ENCODE measurements at regions not wholly inside any gene's neighbourhood (a gene's known extent, or its start where the extent isn't known, plus 50 kb on each side); places are given as distances from the start of the nearest gene placed in this dataset.

DNA sequence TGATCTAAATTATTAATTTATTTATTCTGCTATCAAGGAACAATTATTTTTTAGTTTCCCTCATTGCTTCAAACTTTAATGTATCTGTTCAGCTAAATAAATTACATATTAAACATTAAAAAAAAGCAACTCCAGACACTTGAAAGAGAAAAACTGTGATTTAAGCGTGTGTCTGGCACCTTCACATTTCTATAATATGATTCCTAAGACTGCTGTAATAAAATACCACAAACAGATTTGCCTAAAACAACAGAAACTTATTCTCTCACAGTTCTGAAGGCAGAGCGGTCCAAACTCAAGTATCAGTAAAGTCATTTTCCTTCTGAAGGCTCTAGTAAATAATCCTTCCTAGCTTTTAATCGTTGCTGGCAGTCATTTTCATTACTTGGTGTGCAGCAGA is 580.4 kb upstream of the KCND2 start:
- no peaks in the 10 kb centered on the region for H3K27me3 ChIP-seq
- H3K27ac ChIP-seq = no peak overlapping the region
- no peaks in the 10 kb centered on the region for H3K36me3 ChIP-seq
- intact Hi-C loops (cut with DNase I; ENCODE audit: low total_unique reads) = no loop called here
- peaks cover 0 to 7% of the 10 kb centered on the region in 2 donors for H3K9me3 ChIP-seq
- TF ChIP-seq POLR2A (IDR thresholded peaks at IDR 0.05) (no peak), POLR2AphosphoS5 (IDR thresholded peaks at IDR 0.05) (no peak)
- TF ChIP-seq, protein P1, sequence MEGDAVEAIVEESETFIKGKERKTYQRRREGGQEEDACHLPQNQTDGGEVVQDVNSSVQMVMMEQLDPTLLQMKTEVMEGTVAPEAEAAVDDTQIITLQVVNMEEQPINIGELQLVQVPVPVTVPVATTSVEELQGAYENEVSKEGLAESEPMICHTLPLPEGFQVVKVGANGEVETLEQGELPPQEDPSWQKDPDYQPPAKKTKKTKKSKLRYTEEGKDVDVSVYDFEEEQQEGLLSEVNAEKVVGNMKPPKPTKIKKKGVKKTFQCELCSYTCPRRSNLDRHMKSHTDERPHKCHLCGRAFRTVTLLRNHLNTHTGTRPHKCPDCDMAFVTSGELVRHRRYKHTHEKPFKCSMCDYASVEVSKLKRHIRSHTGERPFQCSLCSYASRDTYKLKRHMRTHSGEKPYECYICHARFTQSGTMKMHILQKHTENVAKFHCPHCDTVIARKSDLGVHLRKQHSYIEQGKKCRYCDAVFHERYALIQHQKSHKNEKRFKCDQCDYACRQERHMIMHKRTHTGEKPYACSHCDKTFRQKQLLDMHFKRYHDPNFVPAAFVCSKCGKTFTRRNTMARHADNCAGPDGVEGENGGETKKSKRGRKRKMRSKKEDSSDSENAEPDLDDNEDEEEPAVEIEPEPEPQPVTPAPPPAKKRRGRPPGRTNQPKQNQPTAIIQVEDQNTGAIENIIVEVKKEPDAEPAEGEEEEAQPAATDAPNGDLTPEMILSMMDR (IDR thresholded peaks at IDR 0.05) = no peak
- no peaks in the 10 kb centered on the region for H3K4me1 ChIP-seq
- DNase-seq (ENCODE audit: low spot score in 2 of 2) = no peak
- H3K4me3 ChIP-seq = no peak overlapping the region

DNA sequence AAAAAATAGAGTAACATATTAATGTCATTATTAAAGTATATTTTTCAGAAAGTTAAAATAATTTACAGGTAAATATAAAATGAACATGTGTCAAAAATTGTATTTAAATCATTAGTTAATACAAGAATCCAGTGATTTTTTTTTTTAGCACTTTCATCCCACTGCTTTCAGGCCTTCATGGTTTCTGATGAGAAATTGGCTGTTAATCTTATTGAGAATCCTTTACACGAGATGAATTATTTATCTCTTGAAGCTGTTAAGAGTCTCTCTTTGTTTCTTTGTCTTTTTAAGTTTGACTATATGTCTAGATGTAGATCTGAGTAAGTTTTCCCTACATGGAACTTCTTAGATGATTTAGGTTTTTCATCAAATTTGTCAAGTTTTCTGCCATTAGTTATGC is 578.5 kb upstream of the KCND2 start:
- no peak for DNase-seq (ENCODE audit: low spot score in 2 of 2)
- TF ChIP-seq, protein P1 (IDR thresholded peaks at IDR 0.05) = no peak
- TF ChIP-seq POLR2AphosphoS5 (IDR thresholded peaks at IDR 0.05) = no peak
- no peak for TF ChIP-seq POLR2A (IDR thresholded peaks at IDR 0.05)
- Histone ChIP-seq H3K4me1 (no peaks in the 10 kb centered on the region), H3K27me3 (no peaks in the 10 kb centered on the region), H3K27ac (no peak overlapping the region), H3K9me3 (peaks cover 0 to 7% of the 10 kb centered on the region in 2 donors), H3K4me3 (no peak overlapping the region), H3K36me3 (no peaks in the 10 kb centered on the region)
- intact Hi-C loops (cut with DNase I; ENCODE audit: low total_unique reads) = no loop called here

DNA sequence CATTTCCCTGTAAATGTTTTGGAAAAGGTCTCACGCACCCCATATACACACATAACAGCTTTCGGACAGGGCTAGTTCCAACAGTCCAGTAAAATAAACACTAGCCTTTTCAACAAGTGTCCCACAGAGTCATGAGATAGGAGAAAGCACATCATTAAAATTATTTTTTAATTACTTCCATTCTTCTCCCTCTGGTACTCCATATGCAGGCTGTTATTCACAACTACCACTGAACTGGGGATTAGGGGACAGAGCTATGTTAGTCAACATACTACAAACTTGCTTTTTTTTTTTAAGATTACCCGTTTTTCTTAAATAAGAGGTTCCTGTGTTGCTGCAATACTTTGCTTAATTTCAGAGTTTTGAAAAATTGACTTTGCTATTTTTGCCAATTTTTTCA is 576.6 kb upstream of the KCND2 start:
- DNase-seq (ENCODE audit: low spot score in 2 of 2) = no peak
- intact Hi-C loops (cut with DNase I; ENCODE audit: low total_unique reads) = no loop called here
- Histone ChIP-seq H3K27ac (no peak overlapping the region), H3K36me3 (no peaks in the 10 kb centered on the region), H3K4me1 (no peaks in the 10 kb centered on the region), H3K9me3 (peaks cover 0 to 7% of the 10 kb centered on the region in 2 donors), H3K4me3 (no peak overlapping the region), H3K27me3 (no peaks in the 10 kb centered on the region)
- TF ChIP-seq POLR2A (IDR thresholded peaks at IDR 0.05) = no peak
- TF ChIP-seq POLR2AphosphoS5 (IDR thresholded peaks at IDR 0.05) = no peak
- TF ChIP-seq, protein P1 (IDR thresholded peaks at IDR 0.05) = no peak

DNA sequence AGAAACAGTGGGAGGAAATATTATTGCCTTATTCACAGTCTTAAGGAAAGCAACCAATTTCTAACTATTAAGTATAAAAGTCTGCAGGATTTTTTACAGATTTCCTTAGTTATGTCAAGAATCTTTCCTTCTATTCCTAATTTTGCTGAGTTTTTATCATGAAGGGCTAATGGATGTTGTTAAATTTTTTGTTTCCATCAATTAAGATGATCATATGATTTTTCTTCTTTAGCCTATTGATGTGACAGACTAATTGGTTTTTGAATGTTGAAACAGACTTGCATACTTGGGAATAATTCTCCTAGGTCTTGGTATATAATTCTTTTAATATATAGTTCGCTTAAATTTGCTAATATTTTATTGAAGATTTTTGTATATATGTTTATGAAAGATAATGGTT is 569.1 kb upstream of the KCND2 start:
- no peak for TF ChIP-seq POLR2AphosphoS5 (IDR thresholded peaks at IDR 0.05)
- TF ChIP-seq POLR2A (IDR thresholded peaks at IDR 0.05) = no peak
- no peak for DNase-seq (ENCODE audit: low spot score in 2 of 2)
- H3K27me3 ChIP-seq = no peaks in the 10 kb centered on the region
- peaks cover 5% of the 10 kb centered on the region for H3K36me3 ChIP-seq
- intact Hi-C loops (cut with DNase I; ENCODE audit: low total_unique reads) = no loop called here
- peaks cover 0 to 7% of the 10 kb centered on the region in 2 donors for H3K9me3 ChIP-seq
- no peaks in the 10 kb centered on the region for H3K4me1 ChIP-seq
- no peak overlapping the region for H3K27ac ChIP-seq
- H3K4me3 ChIP-seq = no peak overlapping the region

DNA sequence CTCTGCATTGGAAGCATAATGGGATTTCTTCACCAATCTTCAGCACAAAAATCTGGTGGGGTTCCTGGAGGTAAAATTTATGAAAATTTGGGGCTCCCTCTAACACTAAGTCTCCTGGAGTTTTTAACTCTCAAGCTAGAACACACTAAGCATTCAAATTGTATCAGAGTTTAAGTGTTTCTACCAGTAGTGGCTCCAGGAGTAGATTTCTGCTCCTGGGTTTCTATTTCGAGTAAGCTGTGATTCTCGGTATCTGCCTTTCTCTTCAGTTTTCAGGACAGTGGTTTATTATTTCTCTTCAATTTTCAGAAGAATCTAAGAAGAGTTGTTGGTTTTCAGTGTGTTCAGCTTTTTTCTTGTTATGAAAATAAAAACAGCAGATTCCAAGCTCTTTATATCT is 566.4 kb upstream of the KCND2 start:
- no peak for TF ChIP-seq POLR2A (IDR thresholded peaks at IDR 0.05)
- TF ChIP-seq, protein P1 (IDR thresholded peaks at IDR 0.05) = no peak
- no peak for TF ChIP-seq POLR2AphosphoS5 (IDR thresholded peaks at IDR 0.05)
- no peak overlapping the region for H3K27ac ChIP-seq
- intact Hi-C loops (cut with DNase I; ENCODE audit: low total_unique reads) = no loop called here

DNA sequence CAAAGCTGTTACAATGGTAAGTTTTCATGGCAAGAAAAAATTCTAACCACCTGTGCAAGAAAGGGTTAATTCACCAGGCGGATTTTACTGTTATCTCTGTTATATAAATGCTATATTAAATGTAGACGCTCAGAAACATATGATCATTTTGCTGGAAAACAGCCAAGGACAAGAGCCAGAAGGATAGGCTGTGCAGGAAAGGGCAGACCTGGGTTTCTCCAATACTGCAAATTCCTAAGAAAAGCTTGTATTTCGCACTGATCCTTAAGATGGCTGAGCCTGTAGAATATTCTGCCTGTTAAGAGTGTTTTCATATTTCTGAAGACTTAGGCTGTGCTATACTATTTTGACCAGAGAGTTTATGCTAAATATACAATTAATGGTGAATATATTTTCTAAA is 564.1 kb upstream of the KCND2 start:
- H3K4me3 ChIP-seq = no peak overlapping the region
- intact Hi-C loops (cut with DNase I; ENCODE audit: low total_unique reads) = no loop called here
- H3K27ac ChIP-seq = no peak overlapping the region
- DNase-seq (ENCODE audit: low spot score in 2 of 2) = no peak
- TF ChIP-seq POLR2A (IDR thresholded peaks at IDR 0.05) = no peak
- TF ChIP-seq POLR2AphosphoS5 (IDR thresholded peaks at IDR 0.05) = no peak
- TF ChIP-seq, protein P1 (IDR thresholded peaks at IDR 0.05) = no peak
- no peaks in the 10 kb centered on the region for H3K4me1 ChIP-seq
- H3K36me3 ChIP-seq = peaks cover 4% of the 10 kb centered on the region
- no peaks in the 10 kb centered on the region for H3K27me3 ChIP-seq
- H3K9me3 ChIP-seq = peaks cover 0 to under 1% of the 10 kb centered on the region in 2 donors

More for the DNA sequence above, 566.4 kb upstream of the KCND2 start:
- Histone ChIP-seq H3K9me3 (peaks cover 0 to 7% of the 10 kb centered on the region in 2 donors), H3K4me1 (no peaks in the 10 kb centered on the region), H3K27me3 (no peaks in the 10 kb centered on the region), H3K4me3 (no peak overlapping the region), H3K36me3 (peaks cover 5% of the 10 kb centered on the region)
- no peak for DNase-seq (ENCODE audit: low spot score in 2 of 2)

Data from breast epithelium (tissue), 4 donors.